ENCODE measurements at regions not wholly inside any gene's neighbourhood (a gene's known extent, or its start where the extent isn't known, plus 50 kb on each side); places are given as distances from the start of the nearest gene placed in this dataset.

GRCh38 chr16:17776888-17777287 lies 306.1 kb upstream of the XYLT1 start:
- ATAC-seq (ENCODE audit: low read depth): no peak

GRCh38 chr16:17776465-17776864 lies 305.7 kb upstream of the XYLT1 start:
- ATAC-seq (ENCODE audit: low read depth) (no peak), DNase-seq (no peak)
- no peak for TF ChIP-seq CTCF (IDR thresholded peaks at IDR 0.05)
- Mint-ChIP-seq H3K27ac (no peak overlapping the region), H3K9me3 (peaks cover 5% of the 10 kb centered on the region), H3K36me3 (ENCODE audit: low read depth) (no peaks in the 10 kb centered on the region), H3K27me3 (peaks cover 14% of the 10 kb centered on the region), H3K4me3 (no peak overlapping the region), H3K4me1 (no peaks in the 10 kb centered on the region)
- CTCF ChIA-PET: no interaction called here
- POLR2A ChIA-PET: no interaction called here
- intact Hi-C loops (cut with micrococcal nuclease): no loop called here

More at GRCh38 chr16:17776888-17777287, 306.1 kb upstream of the XYLT1 start:
- Mint-ChIP-seq H3K27me3 (peaks cover 14% of the 10 kb centered on the region), H3K36me3 (ENCODE audit: low read depth) (no peaks in the 10 kb centered on the region), H3K27ac (no peak overlapping the region), H3K4me1 (no peaks in the 10 kb centered on the region), H3K4me3 (no peak overlapping the region), H3K9me3 (peaks cover 5% of the 10 kb centered on the region)
- POLR2A ChIA-PET: no interaction called here
- TF ChIP-seq CTCF (IDR thresholded peaks at IDR 0.05): no peak
- intact Hi-C loops (cut with micrococcal nuclease): no loop called here
- no peak for DNase-seq
- CTCF ChIA-PET: no interaction called here

DNA sequence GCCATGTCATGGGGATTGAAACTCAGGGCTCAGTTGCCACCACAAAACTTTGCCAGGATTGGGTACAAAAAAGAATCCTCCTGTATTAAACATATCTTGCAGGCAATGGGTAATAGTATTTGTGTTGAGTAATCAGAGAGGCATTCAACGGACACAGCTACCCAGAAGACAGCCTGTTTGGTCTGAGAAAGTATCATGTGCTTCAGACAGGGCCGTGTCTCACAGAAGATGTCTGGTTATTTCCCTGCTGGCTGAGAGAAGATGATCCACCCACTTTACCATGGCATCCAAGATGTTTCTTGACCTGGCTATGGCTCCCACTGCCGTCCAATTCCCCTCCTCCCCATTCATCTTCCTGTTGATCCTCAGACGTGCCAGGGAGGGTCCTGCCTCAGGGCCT lies 304.3 kb upstream of the XYLT1 start:
- Mint-ChIP-seq H3K27ac (no peak overlapping the region), H3K9me3 (peaks cover 12% of the 10 kb centered on the region), H3K4me1 (no peaks in the 10 kb centered on the region), H3K36me3 (ENCODE audit: low read depth) (no peaks in the 10 kb centered on the region), H3K4me3 (no peak overlapping the region), H3K27me3 (peaks cover 14% of the 10 kb centered on the region)
- ChIA-PET POLR2A (no interaction called here), CTCF (no interaction called here)
- ATAC-seq (ENCODE audit: low read depth): no peak
- no peak for TF ChIP-seq CTCF (IDR thresholded peaks at IDR 0.05)
- intact Hi-C loops (cut with micrococcal nuclease): no loop called here
- no peak for DNase-seq

DNA sequence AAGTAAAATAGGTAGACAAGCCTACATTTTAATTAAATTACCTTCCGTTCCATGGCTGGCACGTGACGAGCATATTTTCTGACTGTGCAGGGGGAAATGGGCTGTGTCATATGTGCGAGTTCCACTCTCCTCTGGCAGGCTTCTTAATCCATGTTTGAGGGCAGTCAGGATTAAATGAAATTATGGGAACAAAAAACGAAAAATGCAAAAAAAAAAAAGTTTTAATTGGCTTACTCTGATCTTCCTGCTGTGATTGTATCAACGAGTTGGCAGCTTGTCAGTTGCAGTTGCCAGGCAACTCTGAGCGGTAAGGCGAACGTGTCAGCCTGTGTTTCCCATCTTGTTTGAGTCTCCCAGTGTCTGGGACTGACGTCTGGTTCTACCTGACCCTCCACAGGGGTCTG lies 302.9 kb upstream of the XYLT1 start:
- Mint-ChIP-seq H3K36me3 (ENCODE audit: low read depth) (no peaks in the 10 kb centered on the region), H3K4me1 (no peaks in the 10 kb centered on the region), H3K9me3 (peaks cover 12% of the 10 kb centered on the region), H3K4me3 (no peak overlapping the region), H3K27me3 (peaks cover 14% of the 10 kb centered on the region), H3K27ac (no peak overlapping the region)
- TF ChIP-seq CTCF (IDR thresholded peaks at IDR 0.05): no peak
- ChIA-PET POLR2A (no interaction called here), CTCF (no interaction called here)
- ATAC-seq (ENCODE audit: low read depth) (no peak), DNase-seq (no peak)
- intact Hi-C loops (cut with micrococcal nuclease): no loop called here

DNA sequence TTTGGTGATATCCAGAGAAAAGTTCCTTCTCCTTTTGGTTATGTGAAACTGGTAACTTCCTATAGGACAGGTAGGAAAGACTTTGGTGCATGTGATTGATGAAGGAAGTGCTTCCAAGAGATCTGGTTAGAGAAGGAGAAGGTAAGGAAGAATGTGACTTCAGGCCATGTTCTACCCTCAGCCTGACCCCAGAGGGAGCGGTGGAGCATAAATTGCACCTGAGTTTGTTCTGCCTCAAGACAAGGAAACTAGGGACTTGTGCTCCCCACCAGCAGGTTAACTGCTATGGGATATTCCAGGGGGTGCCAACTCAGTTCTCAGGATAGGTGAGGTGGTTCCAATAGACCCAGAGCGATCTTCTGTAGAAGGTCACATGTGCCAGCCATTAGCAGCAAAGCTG lies 299.3 kb upstream of the XYLT1 start:
- Mint-ChIP-seq H3K9me3 (peaks cover 7% of the 10 kb centered on the region), H3K4me1 (no peaks in the 10 kb centered on the region), H3K27me3 (peaks cover 5% of the 10 kb centered on the region), H3K4me3 (no peak overlapping the region), H3K27ac (no peak overlapping the region), H3K36me3 (ENCODE audit: low read depth) (no peaks in the 10 kb centered on the region)
- no peak for ATAC-seq (ENCODE audit: low read depth)
- POLR2A ChIA-PET: no interaction called here
- no peak for DNase-seq
- intact Hi-C loops (cut with micrococcal nuclease): no loop called here
- TF ChIP-seq CTCF (IDR thresholded peaks at IDR 0.05): no peak
- CTCF ChIA-PET: no interaction called here
